ENCODE measurements at regions not wholly inside any gene's neighbourhood (a gene's known extent, or its start where the extent isn't known, plus 50 kb on each side); places are given as distances from the start of the nearest gene placed in this dataset.

DNA sequence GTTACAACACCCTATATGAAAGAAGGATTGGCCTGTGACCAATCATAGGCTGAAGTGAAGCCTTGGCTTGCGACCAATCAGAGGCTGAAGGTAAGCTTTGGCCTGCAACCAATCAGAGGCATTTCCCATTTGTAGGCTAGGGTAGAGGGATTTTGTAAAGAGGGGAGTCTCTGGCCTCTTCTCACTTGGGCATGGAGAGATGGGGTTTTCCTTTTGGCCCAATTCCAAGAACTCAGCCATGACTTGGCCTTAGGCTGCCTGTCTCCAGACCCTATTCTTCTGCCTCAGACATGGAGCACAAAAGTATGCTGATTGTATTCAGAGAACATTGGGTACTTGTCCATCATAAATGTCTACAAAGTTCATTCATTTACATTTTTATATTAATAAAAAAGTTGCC is 308.3 kb downstream of the UTRN start:
- no peak for ATAC-seq (replicated peaks in 6 of 8)
- in situ Hi-C loops (cut with MboI; ENCODE audit: low pct_unique_long_range_greater_than_20kb in 2 of 9, low sequenced_read_pairs in 9 of 9, unreplicated experiment in 9 of 9): loop anchor here (25.0 kb wide), 3 partner anchors 344 to 1044 kb away; no protein-coding TSS in a partner anchor

GRCh38 chr6:144594585-144594984 is 309.4 kb downstream of the UTRN start:
- Histone ChIP-seq H3K4me1 (replicated peaks in 1 of 2) (no peaks in the 10 kb centered on the region), H3K27ac (no peak overlapping the region), H3K4me3 (no peak overlapping the region)
- WGBS, 10 experiments: 36 to 100% (median 95%) methylated on average over 1 of the region's 1 CpG
- peak in 1 of 8 experiments; percentile 26 for ATAC-seq (replicated peaks in 6 of 8)
- in situ Hi-C loops (cut with MboI; ENCODE audit: low pct_unique_long_range_greater_than_20kb in 2 of 9, low sequenced_read_pairs in 9 of 9, unreplicated experiment in 9 of 9): loop anchor here (25.0 kb wide), 3 partner anchors 343 to 1043 kb away; no protein-coding TSS in a partner anchor

More for the DNA sequence above, 308.3 kb downstream of the UTRN start:
- Histone ChIP-seq H3K4me3 (no peak overlapping the region), H3K4me1 (replicated peaks in 1 of 2) (no peaks in the 10 kb centered on the region), H3K27ac (no peak overlapping the region)
- 86 to 100% (median 100%) methylated on average over 1 of the region's 1 CpG; no CpG with 5 or more reads in 7 of the 10 experiments for WGBS, 10 experiments

DNA sequence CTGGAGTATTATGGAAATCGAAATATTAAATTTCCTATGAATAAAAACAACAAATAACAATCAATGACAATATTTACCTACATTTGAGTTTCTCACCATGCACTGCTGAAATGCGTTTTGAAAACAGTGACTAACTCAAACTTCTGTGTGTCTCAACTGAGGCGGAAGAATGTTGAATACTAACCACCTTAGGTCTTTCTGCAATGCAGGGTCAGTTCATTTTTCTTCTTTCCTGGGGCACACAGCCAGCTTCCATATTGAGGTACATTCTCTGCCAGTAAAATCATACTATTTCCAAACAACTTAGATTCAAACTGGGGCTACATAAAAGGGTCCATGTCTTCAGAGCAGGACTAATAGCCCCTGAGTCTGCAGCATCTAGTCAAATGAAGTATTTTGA is 310.1 kb downstream of the UTRN start:
- H3K4me3 ChIP-seq: no peak overlapping the region
- ATAC-seq (replicated peaks in 6 of 8): peak in 1 of 8 experiments; percentile 32
- in situ Hi-C loops (cut with MboI; ENCODE audit: low pct_unique_long_range_greater_than_20kb in 2 of 9, low sequenced_read_pairs in 9 of 9, unreplicated experiment in 9 of 9): loop anchor here (25.0 kb wide), 3 partner anchors 342 to 1042 kb away; no protein-coding TSS in a partner anchor
- no peaks in the 10 kb centered on the region for H3K4me1 ChIP-seq (replicated peaks in 1 of 2)
- H3K27ac ChIP-seq: no peak overlapping the region
- 0 to 100% (median 70%) methylated on average over 1 to 3 of the region's 3 CpGs; no CpG with 5 or more reads in 1 of the 10 experiments for WGBS, 10 experiments

- Histone ChIP-seq H3K27ac (no peak overlapping the region), H3K4me3 (no peak overlapping the region), H3K4me1 (replicated peaks in 1 of 2) (no peaks in the 10 kb centered on the region)
- in situ Hi-C loops (cut with MboI; ENCODE audit: low pct_unique_long_range_greater_than_20kb in 2 of 9, low sequenced_read_pairs in 9 of 9, unreplicated experiment in 9 of 9): loop anchor here (25.0 kb wide), 3 partner anchors 340 to 1040 kb away; no protein-coding TSS in a partner anchor
- ATAC-seq (replicated peaks in 6 of 8): no peak
Measured at GRCh38 chr6:144597511-144597910, 312.4 kb downstream of the UTRN start.

GRCh38 chr6:144599615-144600014 is 314.5 kb downstream of the UTRN start:
- 80 to 100% (median 100%) methylated on average over 1 of the region's 1 CpG; no CpG with 5 or more reads in 2 of the 10 experiments for WGBS, 10 experiments
- no peak for ATAC-seq (replicated peaks in 6 of 8)
- in situ Hi-C loops (cut with MboI; ENCODE audit: low pct_unique_long_range_greater_than_20kb in 2 of 9, low sequenced_read_pairs in 9 of 9, unreplicated experiment in 9 of 9): loop anchor here (25.0 kb wide), 3 partner anchors 338 to 1038 kb away; no protein-coding TSS in a partner anchor

GRCh38 chr6:144601221-144601620 is 316.1 kb downstream of the UTRN start:
- Histone ChIP-seq H3K4me3 (no peak overlapping the region), H3K4me1 (replicated peaks in 1 of 2) (peaks cover 2 to 5% of the 10 kb centered on the region in 2 donors), H3K27ac (no peak overlapping the region)
- ATAC-seq (replicated peaks in 6 of 8): no peak
- in situ Hi-C loops (cut with MboI; ENCODE audit: low pct_unique_long_range_greater_than_20kb in 2 of 9, low sequenced_read_pairs in 9 of 9, unreplicated experiment in 9 of 9): no loop called here
- 70 to 100% (median 93%) methylated on average over 1 to 2 of the region's 2 CpGs for WGBS, 10 experiments

More at GRCh38 chr6:144599615-144600014, 314.5 kb downstream of the UTRN start:
- H3K4me3 ChIP-seq: no peak overlapping the region
- H3K4me1 ChIP-seq (replicated peaks in 1 of 2): no peaks in the 10 kb centered on the region
- H3K27ac ChIP-seq: no peak overlapping the region

- H3K27ac ChIP-seq: no peak overlapping the region
- 83 to 100% (median 96%) methylated on average over 1 to 3 of the region's 3 CpGs for WGBS, 10 experiments
- no peak for ATAC-seq (replicated peaks in 6 of 8)
- in situ Hi-C loops (cut with MboI; ENCODE audit: low pct_unique_long_range_greater_than_20kb in 2 of 9, low sequenced_read_pairs in 9 of 9, unreplicated experiment in 9 of 9): no loop called here
- H3K4me1 ChIP-seq (replicated peaks in 1 of 2): peaks cover 3 to 9% of the 10 kb centered on the region in 2 donors
- H3K4me3 ChIP-seq: no peak overlapping the region
Measured at GRCh38 chr6:144602523-144603180, 317.5 kb downstream of the UTRN start.

GRCh38 chr6:144606083-144606482 is 320.9 kb downstream of the UTRN start:
- Histone ChIP-seq H3K4me1 (replicated peaks in 1 of 2) (peaks cover 3 to 9% of the 10 kb centered on the region in 2 donors), H3K4me3 (no peak overlapping the region), H3K27ac (no peak overlapping the region)
- ATAC-seq (replicated peaks in 6 of 8): peak in 7 of 8 experiments; percentile 32 to 94 (median 59)
- in situ Hi-C loops (cut with MboI; ENCODE audit: low pct_unique_long_range_greater_than_20kb in 2 of 9, low sequenced_read_pairs in 9 of 9, unreplicated experiment in 9 of 9): no loop called here
- whole genome bisulfite sequencing, 10 experiments: 25 to 63% (median 35%) methylated on average over 1 to 2 of the region's 2 CpGs

DNA sequence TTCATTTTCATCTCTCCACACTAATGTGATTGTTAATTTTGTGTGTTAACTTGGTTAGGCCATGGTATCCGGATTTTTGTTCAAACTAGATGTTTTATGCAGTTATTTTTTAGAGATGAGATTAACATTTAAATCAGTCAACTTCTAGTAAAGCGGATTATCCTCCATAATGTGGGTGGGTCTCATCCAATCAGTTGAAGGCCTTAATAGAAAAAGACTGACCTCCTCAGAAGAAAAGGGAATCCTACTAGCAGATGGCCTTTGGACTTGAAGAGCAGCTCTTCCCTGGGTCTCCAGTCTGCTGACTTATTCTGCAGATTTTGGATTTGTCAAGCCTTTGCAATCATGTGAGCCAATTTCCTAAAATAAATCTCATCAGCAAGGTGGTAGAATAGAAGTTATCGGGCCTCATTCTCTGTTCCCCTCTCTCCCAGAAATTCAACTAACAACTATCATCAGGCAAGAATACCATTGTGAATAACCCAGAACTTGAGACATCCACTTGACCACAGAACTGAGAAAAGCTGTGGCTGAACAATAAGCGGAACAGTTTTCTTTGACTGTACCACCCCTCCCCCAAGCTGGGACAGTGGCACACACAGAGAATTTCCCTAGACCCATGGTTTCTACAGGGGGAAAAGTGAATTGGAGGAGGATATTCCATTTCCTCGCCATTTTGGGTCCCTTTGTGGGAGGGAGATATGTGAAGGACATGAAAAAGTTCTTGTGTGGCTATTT is 323.0 kb downstream of the UTRN start:
- peaks cover 3 to 9% of the 10 kb centered on the region in 2 donors for H3K4me1 ChIP-seq (replicated peaks in 1 of 2)
- in situ Hi-C loops (cut with MboI; ENCODE audit: low pct_unique_long_range_greater_than_20kb in 2 of 9, low sequenced_read_pairs in 9 of 9, unreplicated experiment in 9 of 9): no loop called here

GRCh38 chr6:144612811-144613210 is 327.7 kb downstream of the UTRN start:
- no peak overlapping the region for H3K27ac ChIP-seq
- peak in 1 of 8 experiments; percentile 19 for ATAC-seq (replicated peaks in 6 of 8)
- WGBS, 10 experiments: 38 to 88% (median 67%) methylated on average over 1 of the region's 1 CpG; no CpG with 5 or more reads in 3 of the 10 experiments
- no peak overlapping the region for H3K4me3 ChIP-seq
- in situ Hi-C loops (cut with MboI; ENCODE audit: low pct_unique_long_range_greater_than_20kb in 2 of 9, low sequenced_read_pairs in 9 of 9, unreplicated experiment in 9 of 9): no loop called here
- peaks cover 8 to 26% of the 10 kb centered on the region in 2 donors for H3K4me1 ChIP-seq (replicated peaks in 1 of 2)

More for the DNA sequence above, 323.0 kb downstream of the UTRN start:
- no peak for ATAC-seq (replicated peaks in 6 of 8)
- no peak overlapping the region for H3K4me3 ChIP-seq
- no peak overlapping the region for H3K27ac ChIP-seq
- 75 to 100% (median 98%) methylated on average over 1 to 5 of the region's 5 CpGs for WGBS, 10 experiments

DNA sequence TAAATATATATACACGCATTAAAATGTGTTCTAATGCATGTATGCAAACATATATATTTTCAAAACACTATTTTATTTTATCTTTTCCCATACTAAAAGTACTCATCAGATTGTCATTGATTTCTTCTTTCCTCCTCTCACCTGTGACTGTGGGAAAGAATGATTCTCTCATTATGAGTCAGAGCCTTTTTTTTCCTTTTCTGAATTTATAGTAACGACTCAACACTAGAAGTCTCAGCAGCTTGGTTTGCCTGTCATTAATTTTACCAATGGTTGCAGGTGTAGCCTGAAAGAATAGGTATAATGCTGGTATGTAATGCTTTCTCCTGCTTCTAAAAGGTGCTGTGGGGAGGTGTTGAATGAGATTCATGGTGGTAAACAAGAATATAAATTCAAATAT is 328.7 kb downstream of the UTRN start:
- Histone ChIP-seq H3K27ac (no peak overlapping the region), H3K4me3 (no peak overlapping the region), H3K4me1 (replicated peaks in 1 of 2) (peaks cover 8 to 31% of the 10 kb centered on the region in 2 donors)
- WGBS, 10 experiments: 25 to 100% (median 63%) methylated on average over 1 to 2 of the region's 2 CpGs
- in situ Hi-C loops (cut with MboI; ENCODE audit: low pct_unique_long_range_greater_than_20kb in 2 of 9, low sequenced_read_pairs in 9 of 9, unreplicated experiment in 9 of 9): no loop called here
- peak in 3 of 8 experiments; percentile 39 to 70 (median 40) for ATAC-seq (replicated peaks in 6 of 8)

- H3K4me1 ChIP-seq (replicated peaks in 1 of 2): peaks cover 11 to 44% of the 10 kb centered on the region in 2 donors
- H3K4me3 ChIP-seq: no peak overlapping the region
- in situ Hi-C loops (cut with MboI; ENCODE audit: low pct_unique_long_range_greater_than_20kb in 2 of 9, low sequenced_read_pairs in 9 of 9, unreplicated experiment in 9 of 9): no loop called here
- WGBS, 10 experiments: 76 to 100% (median 100%) methylated on average over 2 of the region's 2 CpGs
- no peak for ATAC-seq (replicated peaks in 6 of 8)
- H3K27ac ChIP-seq: no peak overlapping the region
Measured at GRCh38 chr6:144615870-144616269, 330.7 kb downstream of the UTRN start.

DNA sequence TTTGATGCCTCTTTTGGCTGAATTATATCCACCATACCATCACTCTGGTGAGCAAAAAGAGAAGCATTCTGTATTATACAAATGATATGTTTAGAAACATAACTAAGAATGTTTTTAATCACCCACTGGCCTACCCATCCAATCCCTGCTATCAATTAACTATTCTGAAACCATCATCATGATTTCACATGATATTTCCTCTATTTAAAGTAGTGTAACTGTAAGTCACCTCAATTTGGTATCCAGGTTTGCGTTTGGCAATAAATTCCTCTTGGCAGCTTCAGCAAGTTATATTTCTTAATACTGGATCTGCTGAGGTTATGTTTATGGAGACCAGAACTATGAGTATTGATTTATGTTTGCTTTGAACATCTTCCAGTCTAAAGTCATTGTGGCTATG is 332.1 kb downstream of the UTRN start:
- Histone ChIP-seq H3K4me1 (replicated peaks in 1 of 2) (peaks cover 11 to 44% of the 10 kb centered on the region in 2 donors), H3K27ac (no peak overlapping the region), H3K4me3 (no peak overlapping the region)
- 40 to 100% (median 90%) methylated on average over 1 of the region's 1 CpG; no CpG with 5 or more reads in 4 of the 10 experiments for WGBS, 10 experiments
- ATAC-seq (replicated peaks in 6 of 8): no peak
- in situ Hi-C loops (cut with MboI; ENCODE audit: low pct_unique_long_range_greater_than_20kb in 2 of 9, low sequenced_read_pairs in 9 of 9, unreplicated experiment in 9 of 9): no loop called here

All from motor neuron (in vitro differentiated cells).